Stomach (tissue), 4 donors: ENCODE measurements at regions not wholly inside any gene's neighbourhood (a gene's known extent, or its start where the extent isn't known, plus 50 kb on each side); places are given as distances from the start of the nearest gene placed in this dataset.

ENCODE experiments used
- EP300 ChIP-seq: sonication (generic); formaldehyde crosslinking; IDR thresholded peaks from one replicate; pipeline ENCODE4 v1.6.1; 2017; ENCODE audit warnings: antibody characterized with exemption
- POLR2A ChIP-seq, 4 donors: fragments of 450-650 bp; IDR thresholded peaks; one replicate each; pipeline ENCODE4 v1.6.1; 2016; ENCODE audit warnings: antibody characterized with exemption in 4 of 4, control low read depth in 2 of 4, mild to moderate bottlenecking in 1 of 4, moderate library complexity in 1 of 4
- POLR2AphosphoS5 ChIP-seq, 3 donors: sonication (generic); formaldehyde crosslinking; IDR thresholded peaks; one replicate each; pipeline ENCODE4 v1.6.1; 2016; ENCODE audit warnings: antibody characterized with exemption in 3 of 3
- TF ChIP-seq, protein P1 (sequence below), 7 experiments: fragments of 450-650 bp in 4 of 7; fragments of 200-600 bp in 3 of 7; sonication (generic) in 3 of 7; IDR thresholded peaks; one replicate each; pipeline ENCODE4 v1.5.1; 2016 to 2019; ENCODE audit warnings: antibody characterized with exemption in 7 of 7, control low read depth in 2 of 7, mild to moderate bottlenecking in 1 of 7

DNA sequence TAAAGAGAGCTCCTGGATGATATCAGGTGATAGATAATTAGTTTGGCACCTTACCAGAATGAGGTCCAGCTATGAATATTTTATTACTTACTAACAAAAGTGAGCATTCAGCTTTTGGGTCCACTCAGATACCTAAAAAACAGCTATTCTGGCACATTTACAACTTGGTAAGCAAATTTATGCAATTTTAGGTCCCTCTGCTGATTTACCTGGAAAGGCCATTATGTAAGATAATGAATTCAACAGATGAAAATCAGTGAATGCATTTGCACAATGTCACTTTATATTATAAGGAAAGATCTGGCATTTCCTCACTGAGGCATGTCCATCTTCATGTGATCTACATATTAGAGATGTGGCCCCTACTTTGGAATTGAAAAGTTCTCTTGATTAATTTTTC, 517.0 kb downstream of the SPRY1 start:
- TF ChIP-seq, protein P1, sequence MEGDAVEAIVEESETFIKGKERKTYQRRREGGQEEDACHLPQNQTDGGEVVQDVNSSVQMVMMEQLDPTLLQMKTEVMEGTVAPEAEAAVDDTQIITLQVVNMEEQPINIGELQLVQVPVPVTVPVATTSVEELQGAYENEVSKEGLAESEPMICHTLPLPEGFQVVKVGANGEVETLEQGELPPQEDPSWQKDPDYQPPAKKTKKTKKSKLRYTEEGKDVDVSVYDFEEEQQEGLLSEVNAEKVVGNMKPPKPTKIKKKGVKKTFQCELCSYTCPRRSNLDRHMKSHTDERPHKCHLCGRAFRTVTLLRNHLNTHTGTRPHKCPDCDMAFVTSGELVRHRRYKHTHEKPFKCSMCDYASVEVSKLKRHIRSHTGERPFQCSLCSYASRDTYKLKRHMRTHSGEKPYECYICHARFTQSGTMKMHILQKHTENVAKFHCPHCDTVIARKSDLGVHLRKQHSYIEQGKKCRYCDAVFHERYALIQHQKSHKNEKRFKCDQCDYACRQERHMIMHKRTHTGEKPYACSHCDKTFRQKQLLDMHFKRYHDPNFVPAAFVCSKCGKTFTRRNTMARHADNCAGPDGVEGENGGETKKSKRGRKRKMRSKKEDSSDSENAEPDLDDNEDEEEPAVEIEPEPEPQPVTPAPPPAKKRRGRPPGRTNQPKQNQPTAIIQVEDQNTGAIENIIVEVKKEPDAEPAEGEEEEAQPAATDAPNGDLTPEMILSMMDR (IDR thresholded peaks at IDR 0.05) = no peak
- TF ChIP-seq POLR2A (IDR thresholded peaks at IDR 0.05) (no peak), POLR2AphosphoS5 (IDR thresholded peaks at IDR 0.05) (no peak), EP300 (no peak)
